GM23338 (cell line): ENCODE measurements at regions not wholly inside any gene's neighbourhood (a gene's known extent, or its start where the extent isn't known, plus 50 kb on each side); places are given as distances from the start of the nearest gene placed in this dataset.

ENCODE experiments used
- ATAC-seq: fragments of 200-7000 bp; cut with Tn5 transposase; 3 replicates; pipeline ENCODE4 v1.9.1; 2020
- DNase-seq: peaks from one replicate; pipeline ENCODE4 v3.0.0-alpha.2; 2015; ENCODE audit warnings: low spot score
- H2AFZ ChIP-seq: fragments of 200-600 bp; sonication (generic); 2 replicates; pipeline ENCODE4 v1.8.0; 2016; ENCODE audit warnings: antibody characterized with exemption, mild to moderate bottlenecking, moderate library complexity
- H3F3A ChIP-seq: fragments of 200-600 bp; sonication (generic); replicated peaks from 2 replicates; pipeline ENCODE4 v1.8.0; 2017; ENCODE audit warnings: antibody characterized with exemption, mixed run types, low read depth
- H3K27ac ChIP-seq: fragments of 200-600 bp; sonication (generic); 2 replicates; pipeline ENCODE4 v1.6.1; 2016; ENCODE audit warnings: low read depth
- H3K27me3 ChIP-seq: fragments of 200-600 bp; sonication (generic); 2 replicates; pipeline ENCODE4 v1.8.0; 2016; ENCODE audit warnings: mild to moderate bottlenecking, mixed run types, moderate library complexity; ENCODE audit not compliant: insufficient read depth
- H3K36me3 ChIP-seq: fragments of 200-600 bp; sonication (generic); 2 replicates; pipeline ENCODE4 v1.8.0; 2016; ENCODE audit warnings: mild to moderate bottlenecking; ENCODE audit not compliant: insufficient read depth
- H3K4me1 ChIP-seq: fragments of 200-600 bp; sonication (generic); 2 replicates; pipeline ENCODE4 v1.8.0; 2016; ENCODE audit warnings: mild to moderate bottlenecking, moderate library complexity; ENCODE audit not compliant: insufficient read depth
- H3K4me2 ChIP-seq: fragments of 200-600 bp; sonication (generic); 2 replicates; pipeline ENCODE4 v1.7.1; 2017; ENCODE audit warnings: mixed run types
- H3K4me3 ChIP-seq: fragments of 200-600 bp; sonication (generic); 2 replicates; pipeline ENCODE4 v1.6.1; 2016; ENCODE audit warnings: mixed run types
- H3K79me2 ChIP-seq: fragments of 200-600 bp; sonication (generic); replicated peaks from 2 replicates; pipeline ENCODE4 v1.8.0; 2017; ENCODE audit warnings: mild to moderate bottlenecking; ENCODE audit not compliant: insufficient read depth
- H3K9me2 ChIP-seq: fragments of 200-600 bp; sonication (generic); 2 replicates; pipeline ENCODE4 v1.8.0; 2017; ENCODE audit not compliant: insufficient read depth
- H4K20me1 ChIP-seq: fragments of 200-600 bp; sonication (generic); replicated peaks from 2 replicates; pipeline ENCODE4 v1.8.0; 2017; ENCODE audit warnings: mild to moderate bottlenecking; ENCODE audit not compliant: insufficient read depth
- H3K27ac Mint-ChIP-seq: 2 replicates; pipeline ENCODE4 v1.8.0; 2020; ENCODE audit warnings: inconsistent platforms, mild to moderate bottlenecking, moderate library complexity, mixed read lengths
- H3K27me3 Mint-ChIP-seq: 3 replicates; pipeline ENCODE4 v1.8.0; 2022; ENCODE audit warnings: low read depth, mild to moderate bottlenecking, moderate library complexity, mixed read lengths, inconsistent platforms; ENCODE audit not compliant: insufficient read depth, poor library complexity
- H3K36me3 Mint-ChIP-seq: 3 replicates; pipeline ENCODE4 v1.8.0; 2021; ENCODE audit warnings: low read depth, mild to moderate bottlenecking, inconsistent platforms, moderate library complexity, mixed read lengths
- H3K4me1 Mint-ChIP-seq: 3 replicates; pipeline ENCODE4 v1.8.0; 2020; ENCODE audit warnings: mild to moderate bottlenecking, inconsistent platforms, mixed read lengths
- H3K4me3 Mint-ChIP-seq: 3 replicates; pipeline ENCODE4 v1.8.0; 2021; ENCODE audit warnings: moderate library complexity, mild to moderate bottlenecking, inconsistent platforms, mixed read lengths
- H3K9me3 Mint-ChIP-seq: 3 replicates; pipeline ENCODE4 v1.8.0; 2020; ENCODE audit warnings: moderate library complexity, mild to moderate bottlenecking, inconsistent platforms, mixed read lengths
- CREB1 ChIP-seq: fragments of 250-450 bp; sonication (Bioruptor Pico); IDR thresholded peaks from 2 replicates; pipeline ENCODE4 v1.5.0; 2020; ENCODE audit warnings: low read depth, mild to moderate bottlenecking, moderate library complexity
- CTCF ChIP-seq, 2 experiments: fragments of 200-600 bp in 1 of 2; sonication (generic) in 1 of 2; conservative IDR thresholded peaks; 2 replicates each; pipeline versions ENCODE4 v1.5.1 to v1.6.1; 2016 to 2017; ENCODE audit warnings: antibody characterized with exemption in 2 of 2, low read depth in 2 of 2, mild to moderate bottlenecking in 2 of 2, moderate library complexity in 1 of 2
- ETS1 ChIP-seq: IDR thresholded peaks from 2 replicates; pipeline ENCODE4 v1.6.1; 2016; ENCODE audit warnings: antibody characterized with exemption
- EZH2 ChIP-seq: fragments of 200-600 bp; sonication (generic); IDR thresholded peaks from one replicate; pipeline ENCODE4 v1.8.0; 2017; ENCODE audit warnings: antibody characterized with exemption, mild to moderate bottlenecking, low read depth; ENCODE audit not compliant: unreplicated experiment
- JUNB ChIP-seq: IDR thresholded peaks from one replicate; pipeline ENCODE4 v1.6.1; 2016; ENCODE audit warnings: antibody characterized with exemption; ENCODE audit not compliant: unreplicated experiment
- NANOG ChIP-seq: IDR thresholded peaks from 2 replicates; pipeline ENCODE4 v1.6.1; 2016; ENCODE audit warnings: antibody characterized with exemption, borderline replicate concordance
- REST ChIP-seq: IDR thresholded peaks from one replicate; pipeline ENCODE4 v1.6.1; 2018; ENCODE audit warnings: antibody characterized with exemption; ENCODE audit not compliant: unreplicated experiment
- ZNF462 ChIP-seq: fragments of 250-450 bp; sonication (Bioruptor Pico); IDR thresholded peaks from 2 replicates; pipeline ENCODE4 v1.5.0; 2020; ENCODE audit warnings: mild to moderate bottlenecking, moderate library complexity

- no peak for TF ChIP-seq ZNF462
- no peak for TF ChIP-seq CTCF (conservative IDR thresholded peaks at IDR 0.05; ENCODE audit: low read depth in 2 of 2)
- no peak for TF ChIP-seq CREB1 (CRISPR knock-in tag)
- TF ChIP-seq EZH2, result no peak
Measured at GRCh38 chr5:143546394-143546793, 142.9 kb upstream of the NR3C1 start (continued).

GRCh38 chr5:143544606-143545005 is 141.1 kb upstream of the NR3C1 start:
- no peak overlapping the region for H2AFZ ChIP-seq
- no peaks in the 10 kb centered on the region for H4K20me1 ChIP-seq
- H3K4me1 ChIP-seq, result peaks cover 8% of the 10 kb centered on the region
- no peaks in the 10 kb centered on the region for H3K9me2 ChIP-seq
- H3K36me3 ChIP-seq, result no peaks in the 10 kb centered on the region
- no peak overlapping the region for H3K4me3 Mint-ChIP-seq
- H3K36me3 Mint-ChIP-seq, result no peaks in the 10 kb centered on the region
- no peaks in the 10 kb centered on the region for H3K79me2 ChIP-seq
- no peak overlapping the region; the same call in 1 of the 2 replicates for H3K27ac Mint-ChIP-seq
- no peaks in the 10 kb centered on the region for H3K27me3 Mint-ChIP-seq
- peaks cover under 1% of the 10 kb centered on the region; the same call in 1 of the 3 replicates for H3K9me3 Mint-ChIP-seq
- H3K27me3 ChIP-seq, result no peaks in the 10 kb centered on the region
- no peaks in the 10 kb centered on the region for H3F3A ChIP-seq
- H3K4me1 Mint-ChIP-seq, result peaks cover 30% of the 10 kb centered on the region
- H3K27ac ChIP-seq, result no peak overlapping the region
- H3K4me3 ChIP-seq, result no peak overlapping the region
- ATAC-seq (no peak), DNase-seq (no peak)
- H3K4me2 ChIP-seq, result no peak overlapping the region
- TF ChIP-seq JUNB (no peak), NANOG (no peak), REST (no peak), CREB1 (CRISPR knock-in tag) (no peak), ETS1 (no peak)
